PC-3 (cell line): ENCODE measurements at regions not wholly inside any gene's neighbourhood (a gene's known extent, or its start where the extent isn't known, plus 50 kb on each side); places are given as distances from the start of the nearest gene placed in this dataset.

Experiments
- CTCF ChIP-seq: fragments of 300-600 bp; sonication (generic); conservative IDR thresholded peaks from 2 replicates; pipeline ENCODE4 v1.5.1; 2017; ENCODE audit warnings: antibody characterized with exemption, low read depth, mild to moderate bottlenecking, low read length
- EZH2 ChIP-seq: fragments of 300-600 bp; sonication (generic); IDR thresholded peaks from one replicate; pipeline ENCODE4 v1.6.1; 2017; ENCODE audit warnings: antibody characterized with exemption, mild to moderate bottlenecking, low read length; ENCODE audit not compliant: unreplicated experiment
- EZH2phosphoT487 ChIP-seq: fragments of 300-600 bp; sonication (generic); IDR thresholded peaks from 2 replicates; pipeline ENCODE4 v1.6.1; 2018; ENCODE audit warnings: mild to moderate bottlenecking, antibody characterized with exemption, low read length, borderline replicate concordance

- TF ChIP-seq CTCF = no peak
- TF ChIP-seq EZH2 = no peak
- TF ChIP-seq EZH2phosphoT487 = no peak
Observed at GRCh38 chr3:64814351-64814750, 126.6 kb upstream of the ADAMTS9 start.
